ENCODE measurements at regions not wholly inside any gene's neighbourhood (a gene's known extent, or its start where the extent isn't known, plus 50 kb on each side); places are given as distances from the start of the nearest gene placed in this dataset.

DNA sequence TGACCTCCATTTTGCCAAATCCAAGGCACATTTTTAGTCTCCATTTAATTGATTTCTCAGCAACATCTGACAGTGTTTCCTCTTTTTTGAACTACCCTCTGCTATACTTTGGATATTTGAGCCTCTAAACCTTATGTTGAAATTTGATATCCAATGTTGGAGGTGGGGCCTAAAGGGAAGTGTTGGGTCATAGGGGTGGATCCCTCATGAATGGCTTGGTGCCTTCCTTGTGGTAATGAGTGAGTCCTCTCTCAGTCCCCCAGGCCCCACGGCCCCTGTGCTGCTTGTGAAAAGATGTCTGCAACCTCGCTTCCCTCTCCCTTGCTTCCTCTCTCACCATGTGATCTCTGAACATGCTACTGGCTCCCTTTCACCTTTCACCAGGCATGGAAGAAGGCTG lies 96.8 kb upstream of the DGKB start:
- DNase-seq = no peak
- Mint-ChIP-seq H3K36me3 (ENCODE audit: unreplicated experiment) (no peaks in the 10 kb centered on the region), H3K9me3 (ENCODE audit: unreplicated experiment) (no peaks in the 10 kb centered on the region), H3K27ac (ENCODE audit: unreplicated experiment) (no peak overlapping the region), H3K4me1 (ENCODE audit: low read depth, unreplicated experiment) (no peaks in the 10 kb centered on the region), H3K27me3 (ENCODE audit: unreplicated experiment) (no peaks in the 10 kb centered on the region), H3K4me3 (ENCODE audit: unreplicated experiment) (no peak overlapping the region)
- TF ChIP-seq CTCF (IDR thresholded peaks at IDR 0.05; ENCODE audit: partially characterized antibody, unreplicated experiment) = no peak

DNA sequence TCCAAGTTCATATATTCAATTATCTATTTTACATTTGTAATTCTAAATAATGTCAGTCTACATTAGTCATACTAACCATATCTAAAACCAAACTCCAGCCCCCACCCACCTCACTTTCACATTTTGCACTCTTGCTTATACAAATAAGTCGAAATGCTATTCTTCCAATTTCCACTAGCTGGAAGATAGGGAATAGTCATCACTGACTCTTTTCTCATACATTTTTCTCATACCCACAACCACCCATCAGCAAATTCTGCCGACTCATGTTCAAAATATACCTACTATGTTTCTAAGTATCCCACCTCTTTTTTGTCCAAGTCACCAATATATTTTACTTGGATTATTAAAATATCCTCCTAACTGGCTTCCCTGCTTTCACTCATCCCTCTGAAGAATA lies 93.2 kb upstream of the DGKB start:
- Mint-ChIP-seq H3K27me3 (ENCODE audit: unreplicated experiment) (no peaks in the 10 kb centered on the region), H3K27ac (ENCODE audit: unreplicated experiment) (no peak overlapping the region), H3K4me1 (ENCODE audit: low read depth, unreplicated experiment) (no peaks in the 10 kb centered on the region), H3K9me3 (ENCODE audit: unreplicated experiment) (no peaks in the 10 kb centered on the region), H3K36me3 (ENCODE audit: unreplicated experiment) (no peaks in the 10 kb centered on the region), H3K4me3 (ENCODE audit: unreplicated experiment) (no peak overlapping the region)
- no peak for DNase-seq
- no peak for TF ChIP-seq CTCF (IDR thresholded peaks at IDR 0.05; ENCODE audit: partially characterized antibody, unreplicated experiment)

GRCh38 chr7:14988941-14989340 lies 86.4 kb upstream of the DGKB start:
- Mint-ChIP-seq H3K27me3 (ENCODE audit: unreplicated experiment) (peaks cover 2% of the 10 kb centered on the region), H3K9me3 (ENCODE audit: unreplicated experiment) (peaks cover 2% of the 10 kb centered on the region), H3K4me1 (ENCODE audit: low read depth, unreplicated experiment) (no peaks in the 10 kb centered on the region), H3K36me3 (ENCODE audit: unreplicated experiment) (no peaks in the 10 kb centered on the region), H3K4me3 (ENCODE audit: unreplicated experiment) (no peak overlapping the region), H3K27ac (ENCODE audit: unreplicated experiment) (no peak overlapping the region)
- DNase-seq = no peak
- no peak for TF ChIP-seq CTCF (IDR thresholded peaks at IDR 0.05; ENCODE audit: partially characterized antibody, unreplicated experiment)

DNA sequence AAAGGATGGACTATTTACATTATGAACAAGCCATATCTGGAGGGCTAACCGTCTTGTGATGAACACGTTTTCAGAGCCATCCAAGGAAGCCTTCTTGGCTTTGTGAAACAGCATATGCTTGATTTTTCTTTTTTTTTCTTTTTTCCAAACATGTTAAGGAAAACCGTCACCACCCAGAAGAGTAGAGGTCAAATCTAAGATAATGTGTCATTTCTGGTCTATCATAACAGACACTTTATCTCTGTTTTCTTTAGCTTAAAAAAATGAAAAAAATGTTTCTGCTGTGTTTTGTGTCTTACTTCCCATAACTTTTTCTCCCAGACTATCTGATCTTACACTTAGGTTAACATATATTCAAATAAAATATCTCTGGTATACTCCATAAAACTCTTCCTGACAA lies 76.1 kb upstream of the DGKB start:
- Mint-ChIP-seq H3K27ac (ENCODE audit: unreplicated experiment) (no peak overlapping the region), H3K4me1 (ENCODE audit: low read depth, unreplicated experiment) (no peaks in the 10 kb centered on the region), H3K4me3 (ENCODE audit: unreplicated experiment) (no peak overlapping the region), H3K9me3 (ENCODE audit: unreplicated experiment) (peaks cover 2% of the 10 kb centered on the region), H3K36me3 (ENCODE audit: unreplicated experiment) (peaks cover 5% of the 10 kb centered on the region), H3K27me3 (ENCODE audit: unreplicated experiment) (no peaks in the 10 kb centered on the region)
- DNase-seq = no peak
- no peak for TF ChIP-seq CTCF (IDR thresholded peaks at IDR 0.05; ENCODE audit: partially characterized antibody, unreplicated experiment)

DNA sequence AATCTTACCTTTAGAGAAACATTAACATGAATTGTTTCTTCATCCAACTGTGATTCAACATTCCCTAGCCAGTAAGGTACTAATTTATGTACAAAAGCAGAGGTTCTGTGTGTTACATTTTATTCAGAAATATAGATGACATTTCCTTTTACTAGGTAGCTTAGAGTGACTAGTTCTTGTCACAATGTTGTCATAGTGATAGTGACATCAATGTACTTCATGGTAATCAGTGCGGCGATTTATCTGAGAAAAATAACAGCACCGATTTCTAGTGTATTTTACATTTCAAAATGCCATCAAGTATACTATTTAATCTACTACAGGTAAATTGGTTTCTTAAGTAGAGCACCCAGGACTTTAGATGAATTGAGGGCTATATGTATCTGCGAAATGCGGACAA lies 72.1 kb upstream of the DGKB start:
- Mint-ChIP-seq H3K4me3 (ENCODE audit: unreplicated experiment) (no peak overlapping the region), H3K4me1 (ENCODE audit: low read depth, unreplicated experiment) (no peaks in the 10 kb centered on the region), H3K36me3 (ENCODE audit: unreplicated experiment) (no peaks in the 10 kb centered on the region), H3K27me3 (ENCODE audit: unreplicated experiment) (no peaks in the 10 kb centered on the region), H3K27ac (ENCODE audit: unreplicated experiment) (no peak overlapping the region), H3K9me3 (ENCODE audit: unreplicated experiment) (no peaks in the 10 kb centered on the region)
- no peak for DNase-seq
- TF ChIP-seq CTCF (IDR thresholded peaks at IDR 0.05; ENCODE audit: partially characterized antibody, unreplicated experiment) = no peak

Data from glutamatergic neuron (in vitro differentiated cells).